ENCODE measurements at regions not wholly inside any gene's neighbourhood (a gene's known extent, or its start where the extent isn't known, plus 50 kb on each side); places are given as distances from the start of the nearest gene placed in this dataset.

- TF ChIP-seq CEBPB (IDR thresholded peaks at IDR 0.05; ENCODE audit: low read depth, low read length) (no peak), CTBP2 (IDR thresholded peaks at IDR 0.05; ENCODE audit: borderline replicate concordance, insufficient read depth, insufficient read length, low read length) (no peak), POLR2A (IDR thresholded peaks at IDR 0.05; ENCODE audit: control extremely low read depth in 1 of 2, low read depth in 2 of 2, low read length in 2 of 2) (no peak), SP1 (IDR thresholded peaks at IDR 0.05; ENCODE audit: low read depth, low read length) (no peak), CTCF (IDR thresholded peaks at IDR 0.05; ENCODE audit: control extremely low read depth in 1 of 3, insufficient read depth in 1 of 3, low read depth in 1 of 3, low read length in 3 of 3) (no peak), CBX8 (IDR thresholded peaks at IDR 0.05; ENCODE audit: borderline replicate concordance, low read depth, low read length) (no peak)
These were observed 695.7 kb upstream of the USP15 start for GRCh38 chr12:61564466-61564865.
